GM19023 (cell line): ENCODE measurements at regions not wholly inside any gene's neighbourhood (a gene's known extent, or its start where the extent isn't known, plus 50 kb on each side); places are given as distances from the start of the nearest gene placed in this dataset.
"Not testable (repeated sequence)": the region's sequence is repeated elsewhere in the genome, so short reads cannot be mapped to it uniquely, and the experiment has no call there.

Experiments used
- ATAC-seq: cut with Tn5 transposase; IDR thresholded peaks from one replicate; pipeline ENCODE4 v1.9.1; 2021; ENCODE audit warnings: mild to moderate bottlenecking, moderate library complexity; ENCODE audit not compliant: unreplicated experiment

- no peak for ATAC-seq
Measured at GRCh38 chrX:148080593-148080992, 99.5 kb downstream of the FMR1NB start.

DNA sequence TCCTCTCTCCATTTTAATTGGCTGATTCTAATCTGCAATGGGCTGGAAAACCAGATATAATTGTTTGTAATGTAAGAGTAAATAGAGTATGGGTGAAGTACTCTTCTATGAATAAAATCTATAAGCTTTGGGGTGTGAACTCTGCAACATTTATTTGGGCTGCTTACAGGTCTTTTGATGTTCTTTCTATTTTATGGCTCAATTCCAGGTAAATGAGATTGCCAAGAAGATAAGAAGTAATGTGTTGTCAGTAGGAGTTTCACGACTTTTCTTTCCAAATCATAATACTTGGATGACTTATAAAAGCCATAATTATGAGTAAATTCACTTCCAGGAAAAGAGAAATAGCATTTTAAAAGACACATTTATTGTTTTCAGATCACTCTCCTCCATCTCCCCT lies 103.5 kb downstream of the FMR1NB start:
- no peak for ATAC-seq

DNA sequence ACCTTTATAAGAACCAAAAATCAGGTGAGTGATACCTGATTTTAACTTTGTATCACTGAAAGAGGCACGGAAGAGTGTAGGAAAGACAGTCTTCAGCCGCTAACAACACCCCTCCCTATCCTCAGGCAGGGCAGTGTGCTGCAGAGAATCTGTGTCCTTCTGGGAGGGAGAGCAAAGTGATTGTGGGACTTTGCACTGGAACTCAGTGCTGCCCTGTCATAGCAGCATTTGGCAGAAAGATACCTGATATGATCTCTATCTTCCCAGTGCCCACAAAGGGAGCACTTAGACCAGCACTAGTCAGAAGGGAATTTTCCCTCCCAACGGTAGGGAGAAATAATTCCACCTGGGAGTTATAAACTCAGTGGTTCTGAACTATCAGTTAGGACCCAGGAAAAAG lies 139.0 kb downstream of the FMR1NB start:
- no peak for ATAC-seq

- no peak for ATAC-seq
Measured at GRCh38 chrX:148120999-148121623, 140.0 kb downstream of the FMR1NB start.

GRCh38 chrX:148128872-148129505 lies 147.9 kb downstream of the FMR1NB start:
- ATAC-seq = not testable (repeated sequence)

- no peak for ATAC-seq
Measured at GRCh38 chrX:148133105-148133725, 152.1 kb downstream of the FMR1NB start.

GRCh38 chrX:148134578-148134977 lies 153.4 kb downstream of the FMR1NB start:
- ATAC-seq = no peak

- no peak for ATAC-seq
Measured at GRCh38 chrX:148135738-148136137, 154.6 kb downstream of the FMR1NB start.

GRCh38 chrX:148146121-148146520 lies 165.0 kb downstream of the FMR1NB start:
- no peak for ATAC-seq

DNA sequence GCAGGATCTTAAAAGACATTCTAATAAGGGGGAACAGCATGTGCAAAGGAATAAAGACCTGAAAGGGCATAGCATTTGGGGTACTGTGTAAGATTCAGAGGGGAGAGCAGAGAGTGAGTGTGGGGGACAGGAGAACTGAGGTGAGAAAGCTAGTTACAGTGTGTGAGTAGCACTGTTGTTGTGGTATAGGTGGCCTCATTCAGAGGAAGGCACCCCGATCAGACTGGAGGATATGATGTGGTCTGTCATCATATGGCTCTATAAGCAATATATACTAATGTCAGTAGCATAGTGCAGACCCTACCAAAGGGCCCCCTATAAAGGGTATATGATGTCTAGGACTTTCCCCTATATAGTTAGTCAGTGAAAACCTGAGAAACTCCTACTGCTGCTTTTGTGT lies 175.8 kb downstream of the FMR1NB start:
- ATAC-seq = no peak

DNA sequence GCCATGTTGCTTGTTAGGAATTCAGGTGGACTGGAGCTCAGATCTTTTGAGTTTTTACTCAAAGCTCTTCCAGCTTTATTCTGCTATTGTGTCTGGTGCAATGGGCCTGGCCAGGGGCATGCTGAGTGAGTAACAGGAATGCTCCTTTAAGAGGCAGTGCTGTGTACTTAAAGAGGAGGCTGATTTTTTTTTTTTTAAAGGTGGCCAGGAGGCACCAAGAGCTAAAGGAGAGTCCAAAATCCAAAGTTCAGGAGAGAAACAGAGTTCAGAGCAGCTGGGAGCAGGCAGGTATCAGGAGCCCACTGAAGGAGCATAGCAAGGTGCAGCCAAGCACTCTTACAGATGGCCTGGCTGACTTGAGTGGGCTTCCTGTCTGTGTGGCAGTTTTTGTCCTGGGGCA lies 178.7 kb downstream of the FMR1NB start:
- ATAC-seq = no peak

DNA sequence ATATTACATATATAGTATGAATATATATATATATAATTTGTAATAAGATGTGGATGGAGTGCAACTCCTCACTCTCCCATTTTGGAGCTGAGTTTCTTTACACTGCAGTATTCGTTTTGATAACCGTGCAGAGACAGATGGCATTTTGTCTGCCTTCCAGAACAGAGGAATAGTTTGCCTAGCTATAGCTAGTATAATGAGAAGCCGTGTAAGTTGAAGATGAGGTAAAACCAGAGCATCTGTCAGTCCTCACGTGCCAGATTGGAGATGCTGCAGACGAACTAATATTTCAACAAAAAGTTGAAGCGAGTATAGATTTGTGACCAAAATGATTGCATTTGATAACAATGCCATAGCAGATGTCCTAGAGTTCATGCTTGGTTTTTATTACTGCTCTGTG lies 180.6 kb downstream of the FMR1NB start:
- ATAC-seq = no peak

GRCh38 chrX:148185631-148186030 lies 204.5 kb downstream of the FMR1NB start:
- no peak for ATAC-seq

DNA sequence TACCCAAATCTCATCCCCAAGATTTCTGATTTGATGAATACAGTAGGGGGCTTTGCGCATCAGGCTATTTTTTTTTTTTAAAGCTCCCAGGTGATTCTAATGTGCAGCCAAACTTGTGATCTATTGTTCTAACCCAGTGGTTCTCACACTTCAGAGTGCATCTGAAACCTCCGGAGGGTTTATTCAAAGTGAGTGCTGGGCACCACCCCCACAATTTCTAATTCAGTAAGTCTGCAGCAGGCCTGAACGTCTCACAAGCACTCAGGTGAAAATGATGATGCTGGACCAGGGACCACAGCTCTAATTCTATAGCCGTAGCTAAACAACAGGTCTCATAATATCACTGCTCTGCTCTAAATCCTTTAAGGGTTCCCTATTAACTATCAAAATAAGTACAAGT lies 211.4 kb downstream of the FMR1NB start:
- no peak for ATAC-seq

- ATAC-seq = no peak
Measured at GRCh38 chrX:148193759-148194158, 212.6 kb downstream of the FMR1NB start.

DNA sequence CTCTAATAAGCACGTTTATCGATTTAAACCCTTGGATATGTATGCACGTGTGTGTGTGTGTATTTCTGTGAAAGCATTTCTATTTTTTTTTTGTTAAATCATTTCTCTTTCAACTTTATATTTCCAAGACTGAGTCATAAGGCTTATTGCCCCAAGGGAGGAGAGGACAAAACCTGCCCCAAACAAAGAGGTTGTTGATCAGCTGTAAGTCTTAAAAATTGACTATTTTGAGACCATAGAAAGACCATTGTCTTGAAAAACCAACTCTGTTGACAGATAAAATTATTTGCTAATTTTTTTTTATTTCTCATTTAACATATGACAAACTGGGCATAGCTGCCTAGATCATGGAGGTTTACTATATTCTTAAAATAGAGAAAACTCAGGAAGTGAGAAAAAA lies 222.4 kb downstream of the FMR1NB start:
- no peak for ATAC-seq

GRCh38 chrX:148204195-148204594 lies 223.1 kb downstream of the FMR1NB start:
- no peak for ATAC-seq

- ATAC-seq = no peak
Measured at GRCh38 chrX:148214786-148215185, 233.6 kb downstream of the FMR1NB start.

DNA sequence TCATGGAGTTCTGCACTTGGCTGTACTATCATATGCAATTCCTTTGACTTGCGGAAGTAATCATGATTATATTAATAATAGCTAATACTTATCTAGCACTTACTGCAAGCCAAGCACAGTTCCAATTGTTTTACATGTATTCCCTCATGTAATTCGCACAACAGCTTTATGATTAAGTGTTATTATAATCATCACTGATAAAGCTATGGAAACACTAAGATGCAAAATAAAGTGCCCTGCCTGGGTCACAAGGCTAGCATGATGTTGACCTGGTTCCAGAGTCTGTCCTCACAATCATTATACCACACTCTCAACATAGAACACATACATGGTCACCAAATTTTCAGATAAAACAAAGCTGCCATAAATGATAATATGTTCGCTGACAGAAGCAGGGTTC lies 234.6 kb downstream of the FMR1NB start:
- ATAC-seq = no peak

GRCh38 chrX:148223361-148223760 lies 242.2 kb downstream of the FMR1NB start:
- no peak for ATAC-seq

GRCh38 chrX:148228521-148228920 lies 247.4 kb downstream of the FMR1NB start:
- no peak for ATAC-seq

DNA sequence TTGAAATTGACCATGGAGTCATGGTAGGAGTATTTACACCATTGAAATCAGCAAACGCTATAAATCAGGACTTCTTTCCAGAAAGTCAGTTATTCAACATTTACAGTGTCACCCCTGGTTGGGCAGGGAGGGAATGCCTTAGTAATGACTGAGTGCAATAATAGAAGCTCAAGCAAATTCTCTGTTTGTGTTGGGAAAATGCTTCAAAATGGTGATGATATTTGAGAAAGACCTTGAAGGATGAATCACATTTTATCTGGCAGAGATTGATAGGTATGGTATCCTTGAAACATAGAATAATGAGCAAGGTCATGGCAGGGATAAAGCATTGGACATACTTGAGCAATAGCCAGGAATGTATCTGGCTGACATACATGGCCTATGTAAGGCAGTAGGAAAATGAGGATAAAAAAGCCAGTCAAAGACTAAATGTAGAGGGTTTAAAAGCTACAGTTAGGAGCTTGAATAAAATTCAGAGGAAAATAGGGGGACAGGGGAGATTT lies 248.7 kb downstream of the FMR1NB start:
- no peak for ATAC-seq
